MCF 10A (cell line): ENCODE measurements at regions not wholly inside any gene's neighbourhood (a gene's known extent, or its start where the extent isn't known, plus 50 kb on each side); places are given as distances from the start of the nearest gene placed in this dataset.

Experiments
- BruUV-seq: library from RNA; stranded (reverse); fragments of 400-500 nt; replicated peaks from 2 replicates; lab custom pipeline; 2021; lab: Mats Ljungman, UMichigan
- CTCF ChIA-PET: fragments of 300-600 bp; sonication (Branson Sonifier 250); formaldehyde crosslinking; extraction: SDS; loops from one replicate; lab custom pipeline; 2021; ENCODE audit warnings: antibody characterized with exemption, inconsistent platforms; lab: Yijun Ruan, JAX
- POLR2A ChIA-PET: fragments of 300-600, 350-650 bp; sonication (Branson Sonifier 250); formaldehyde crosslinking; extraction: SDS; loops from one replicate; lab custom pipeline; 2020; ENCODE audit warnings: antibody characterized with exemption, inconsistent platforms; lab: Yijun Ruan, JAX
- DNase-seq: peaks from one replicate; pipeline ENCODE4 v3.0.0-alpha.2; 2018; ENCODE audit not compliant: unreplicated experiment
- H3K27ac Mint-ChIP-seq: one replicate; pipeline ENCODE4 v1.8.0; 2022; ENCODE audit warnings: mild to moderate bottlenecking, low read depth, mixed read lengths; ENCODE audit not compliant: unreplicated experiment
- H3K27me3 Mint-ChIP-seq: one replicate; pipeline ENCODE4 v1.8.0; 2022; ENCODE audit warnings: mixed read lengths; ENCODE audit not compliant: insufficient read depth, unreplicated experiment
- H3K36me3 Mint-ChIP-seq: one replicate; pipeline ENCODE4 v1.8.0; 2022; ENCODE audit warnings: mild to moderate bottlenecking, moderate library complexity, mixed read lengths; ENCODE audit not compliant: insufficient read depth, unreplicated experiment
- H3K4me1 Mint-ChIP-seq: one replicate; pipeline ENCODE4 v1.8.0; 2022; ENCODE audit warnings: mixed read lengths; ENCODE audit not compliant: insufficient read depth, unreplicated experiment
- H3K4me3 Mint-ChIP-seq: one replicate; pipeline ENCODE4 v1.8.0; 2022; ENCODE audit warnings: mild to moderate bottlenecking, moderate library complexity, mixed read lengths; ENCODE audit not compliant: unreplicated experiment
- H3K9me3 Mint-ChIP-seq: one replicate; pipeline ENCODE4 v1.8.0; 2022; ENCODE audit warnings: mixed read lengths; ENCODE audit not compliant: unreplicated experiment
- intact Hi-C: fragments of 100-400 bp; cut with micrococcal nuclease; formaldehyde crosslinking; loops from 2 replicates; pipeline ENCODE4 v1.14.1; 2022
- TF ChIP-seq, protein P1 (sequence below): fragments of 200-600 bp; IDR thresholded peaks from one replicate; pipeline ENCODE4 v1.8.0; 2022; ENCODE audit warnings: antibody characterized with exemption, mild to moderate bottlenecking; ENCODE audit not compliant: unreplicated experiment

DNA sequence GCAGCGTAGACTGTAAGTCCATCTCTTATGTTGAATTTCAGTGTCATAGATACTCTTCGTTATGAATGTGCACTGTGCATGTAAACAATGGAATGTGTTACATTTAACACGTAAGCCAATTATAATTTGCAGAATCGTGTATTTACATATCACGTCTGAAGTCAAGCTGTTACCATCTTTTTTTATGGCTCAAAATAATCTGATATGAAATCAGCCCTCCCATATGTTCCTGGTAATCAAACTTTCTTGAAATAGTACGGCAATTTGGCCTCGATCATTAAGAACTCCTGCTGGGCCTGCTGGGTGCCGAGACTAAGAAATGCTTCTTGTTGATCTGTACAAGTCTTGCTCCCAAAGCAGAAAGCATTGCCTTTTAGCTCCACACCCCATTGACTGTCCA, 89.6 kb upstream of the DOK5 start:
- ChIA-PET POLR2A (no interaction called here), CTCF (no interaction called here)
- Mint-ChIP-seq H3K36me3 (no peaks in the 10 kb centered on the region), H3K4me1 (no peaks in the 10 kb centered on the region), H3K27ac (no peak overlapping the region), H3K27me3 (peaks cover 77% of the 10 kb centered on the region), H3K4me3 (no peak overlapping the region), H3K9me3 (no peaks in the 10 kb centered on the region)
- no peak for DNase-seq
- TF ChIP-seq, protein P1, sequence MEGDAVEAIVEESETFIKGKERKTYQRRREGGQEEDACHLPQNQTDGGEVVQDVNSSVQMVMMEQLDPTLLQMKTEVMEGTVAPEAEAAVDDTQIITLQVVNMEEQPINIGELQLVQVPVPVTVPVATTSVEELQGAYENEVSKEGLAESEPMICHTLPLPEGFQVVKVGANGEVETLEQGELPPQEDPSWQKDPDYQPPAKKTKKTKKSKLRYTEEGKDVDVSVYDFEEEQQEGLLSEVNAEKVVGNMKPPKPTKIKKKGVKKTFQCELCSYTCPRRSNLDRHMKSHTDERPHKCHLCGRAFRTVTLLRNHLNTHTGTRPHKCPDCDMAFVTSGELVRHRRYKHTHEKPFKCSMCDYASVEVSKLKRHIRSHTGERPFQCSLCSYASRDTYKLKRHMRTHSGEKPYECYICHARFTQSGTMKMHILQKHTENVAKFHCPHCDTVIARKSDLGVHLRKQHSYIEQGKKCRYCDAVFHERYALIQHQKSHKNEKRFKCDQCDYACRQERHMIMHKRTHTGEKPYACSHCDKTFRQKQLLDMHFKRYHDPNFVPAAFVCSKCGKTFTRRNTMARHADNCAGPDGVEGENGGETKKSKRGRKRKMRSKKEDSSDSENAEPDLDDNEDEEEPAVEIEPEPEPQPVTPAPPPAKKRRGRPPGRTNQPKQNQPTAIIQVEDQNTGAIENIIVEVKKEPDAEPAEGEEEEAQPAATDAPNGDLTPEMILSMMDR: no peak
- intact Hi-C loops: loop anchor here (10.0 kb wide), 1 partner anchor 161 kb away; no protein-coding TSS in a partner anchor
- no TSS peak for BruUV-seq

DNA sequence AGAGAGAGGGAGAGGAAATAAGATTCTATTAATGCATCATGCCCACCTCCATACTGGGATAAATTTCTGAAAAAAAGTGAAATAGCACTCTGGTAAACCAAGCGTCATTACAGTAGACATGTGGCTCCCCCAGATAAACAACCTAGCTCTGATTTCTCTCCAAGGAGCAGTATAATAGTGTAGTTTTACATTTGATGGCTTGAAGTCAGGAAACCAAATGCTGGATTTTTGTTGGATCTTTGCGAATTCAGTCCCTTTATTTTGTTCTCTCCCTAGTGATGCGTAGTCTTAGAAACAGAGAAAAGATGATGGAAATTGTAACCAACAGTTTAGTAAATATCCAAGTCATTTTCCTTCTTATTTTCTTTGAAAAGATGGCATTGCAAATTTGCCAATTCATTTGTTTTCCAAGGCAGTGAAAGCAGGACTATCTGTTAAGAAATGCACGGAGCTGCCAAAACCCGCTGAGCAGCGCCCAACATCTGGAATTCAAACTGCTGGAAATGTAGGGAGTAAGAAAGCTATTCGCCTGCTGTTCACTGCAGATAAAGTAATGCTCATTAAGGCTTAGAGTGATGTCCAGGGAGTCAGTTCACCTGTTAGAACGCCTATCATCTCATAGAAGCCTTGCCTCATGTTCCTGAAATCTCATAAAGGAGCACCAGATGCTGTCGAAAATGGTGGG, 85.7 kb upstream of the DOK5 start:
- ChIA-PET POLR2A (no interaction called here), CTCF (interaction anchor here (1.2 to 1.9 kb wide), 2 partner anchors 12 to 170 kb away, joined by 4 to 6 read pairs; no protein-coding TSS in a partner anchor)
- TF ChIP-seq, protein P1: no peak
- Mint-ChIP-seq H3K9me3 (no peaks in the 10 kb centered on the region), H3K4me1 (no peaks in the 10 kb centered on the region), H3K27me3 (peaks cover 58% of the 10 kb centered on the region), H3K4me3 (no peak overlapping the region), H3K36me3 (peaks cover 2% of the 10 kb centered on the region), H3K27ac (no peak overlapping the region)
- DNase-seq: no peak
- intact Hi-C loops: loop anchor here (10.0 kb wide), 1 partner anchor 165 kb away; no protein-coding TSS in a partner anchor
- BruUV-seq: no TSS peak

DNA sequence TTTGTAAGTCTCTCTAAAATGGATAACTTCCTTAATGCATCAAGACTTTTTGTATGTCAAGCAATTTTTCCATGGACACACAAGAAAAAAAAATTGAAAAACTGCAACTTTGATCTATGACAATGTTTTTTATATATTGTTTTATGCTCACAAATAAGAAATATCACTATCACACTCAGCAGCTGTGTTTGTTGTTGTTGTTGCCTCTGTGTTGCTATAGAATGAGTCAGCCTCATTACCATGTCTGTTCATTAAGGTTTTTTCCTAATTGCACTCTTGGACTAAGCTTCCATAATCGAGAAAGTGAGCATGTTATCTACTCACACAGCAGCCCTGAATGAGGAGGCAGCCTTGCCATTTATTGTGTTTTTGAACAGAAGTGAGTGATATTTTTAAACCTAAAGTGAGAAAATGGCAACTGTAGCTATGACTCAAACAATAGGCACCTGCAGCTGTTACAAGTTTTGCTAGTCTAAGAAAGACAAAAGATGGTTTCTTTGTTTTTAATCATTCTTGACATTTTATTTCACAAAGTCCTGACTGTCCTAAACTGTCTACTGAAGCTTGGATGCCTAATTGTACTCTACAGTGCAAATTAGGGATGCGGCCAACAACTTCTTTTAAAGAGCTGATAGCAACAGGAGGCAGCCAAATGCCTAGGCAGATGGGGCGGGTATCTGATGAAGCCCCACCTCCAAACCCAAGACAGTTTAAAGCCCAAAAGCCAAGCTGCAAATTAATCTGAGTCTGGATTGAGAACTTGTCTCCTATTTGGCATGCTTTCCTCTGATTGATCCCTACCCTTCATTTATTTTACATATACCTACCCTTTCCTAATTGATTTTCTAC, 77.9 kb upstream of the DOK5 start:
- H3K9me3 Mint-ChIP-seq: no peaks in the 10 kb centered on the region
- no peaks in the 10 kb centered on the region for H3K4me1 Mint-ChIP-seq
- H3K4me3 Mint-ChIP-seq: no peak overlapping the region
- ChIA-PET CTCF (interaction anchor here (0.5 to 1.1 kb wide), 3 partner anchors 13 to 248 kb away, joined by 3 to 4 read pairs (median 3); no protein-coding TSS in a partner anchor), POLR2A (no interaction called here)
- no peak for DNase-seq
- peaks cover 6% of the 10 kb centered on the region for H3K36me3 Mint-ChIP-seq
- TF ChIP-seq, protein P1: no peak
- H3K27ac Mint-ChIP-seq: no peak overlapping the region
- intact Hi-C loops: no loop called here
- H3K27me3 Mint-ChIP-seq: peaks cover 76% of the 10 kb centered on the region
- BruUV-seq: no TSS peak

DNA sequence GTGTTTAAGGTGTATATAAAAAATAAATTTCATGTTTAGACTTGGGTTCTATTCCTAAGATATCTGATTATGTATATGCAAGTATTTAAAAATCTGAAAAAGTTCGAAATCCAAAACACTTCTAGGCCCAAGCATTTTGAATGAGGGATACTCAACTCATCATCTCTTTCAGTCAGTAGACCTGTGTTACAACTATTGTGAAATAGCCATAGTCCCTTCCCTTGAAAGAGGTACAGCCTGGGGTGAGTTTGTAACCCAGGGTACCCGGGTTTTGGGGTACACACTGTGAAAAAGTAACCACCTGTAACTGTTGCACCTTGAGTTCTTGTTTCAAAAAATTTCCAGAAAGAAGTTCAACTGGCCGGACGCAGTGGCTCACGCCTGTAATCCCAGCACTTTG, 76.6 kb upstream of the DOK5 start:
- H3K36me3 Mint-ChIP-seq: peaks cover 6% of the 10 kb centered on the region
- no peak for DNase-seq
- TF ChIP-seq, protein P1: no peak
- BruUV-seq: no TSS peak
- CTCF ChIA-PET: interaction anchor here (0.6 to 1.1 kb wide), 2 partner anchors 98 to 247 kb away, joined by 3 read pairs; no protein-coding TSS in a partner anchor
- H3K27me3 Mint-ChIP-seq: peaks cover 73% of the 10 kb centered on the region
- H3K9me3 Mint-ChIP-seq: no peaks in the 10 kb centered on the region
- intact Hi-C loops: no loop called here
- POLR2A ChIA-PET: no interaction called here
- no peaks in the 10 kb centered on the region for H3K4me1 Mint-ChIP-seq
- H3K4me3 Mint-ChIP-seq: no peak overlapping the region
- H3K27ac Mint-ChIP-seq: no peak overlapping the region
